HEK293 (cell line): ENCODE measurements at regions not wholly inside any gene's neighbourhood (a gene's known extent, or its start where the extent isn't known, plus 50 kb on each side); places are given as distances from the start of the nearest gene placed in this dataset.
A peak's percentile ranks its signal among the peaks of the same experiment; 100 is the strongest.

ENCODE experiments used
- CTCF ChIA-PET: fragments of 350-600 bp; formaldehyde crosslinking; extraction: SDS; loops from one replicate; lab custom pipeline; 2021; ENCODE audit warnings: antibody characterized with exemption; lab: Yijun Ruan, JAX
- POLR2A ChIA-PET: fragments of 300-600 bp; formaldehyde crosslinking; extraction: SDS; loops from one replicate; lab custom pipeline; 2020; ENCODE audit warnings: antibody characterized with exemption, inconsistent platforms; lab: Yijun Ruan, JAX
- H3K27ac ChIP-seq: fragments of 200-500 bp; sonication (Bioruptor generic); 2 replicates; pipeline ENCODE4 v1.5.1; 2014; ENCODE audit warnings: low read depth, low read length, control low read depth, inconsistent platforms; ENCODE audit errors: extremely low read depth
- H3K36me3 ChIP-seq, 2 experiments: fragments of 200-500 bp in 1 of 2; sonication (Bioruptor generic) in 1 of 2; 1 replicate in 1 of 2; 2 replicates in 1 of 2; pipeline ENCODE4 v1.5.1; 2014 to 2017; ENCODE audit warnings: inconsistent platforms in 2 of 2, low read length in 2 of 2; ENCODE audit not compliant: control insufficient read depth in 2 of 2, insufficient read depth in 1 of 2
- H3K4me1 ChIP-seq: fragments of 200-500 bp; sonication (Bioruptor generic); 2 replicates; pipeline ENCODE4 v1.5.1; 2014; ENCODE audit warnings: mild to moderate bottlenecking, low read length, inconsistent platforms; ENCODE audit not compliant: control insufficient read depth, insufficient read depth
- H3K4me3 ChIP-seq: 2 replicates; pipeline ENCODE4 v1.5.1; 2011; ENCODE audit warnings: low read depth, mild to moderate bottlenecking, control low read depth, low read length, moderate library complexity
- H3K9me3 ChIP-seq: fragments of 200-500 bp; sonication (Bioruptor generic); 2 replicates; pipeline ENCODE4 v1.5.1; 2014; ENCODE audit warnings: low read depth, low read length, inconsistent platforms; ENCODE audit not compliant: control insufficient read depth, insufficient read depth
- BCL11A ChIP-seq: fragments of 450-650 bp; formaldehyde crosslinking; IDR thresholded peaks from 2 replicates; pipeline ENCODE4 v1.5.1; 2016; ENCODE audit warnings: low read depth, missing biosample characterization, missing genetic modification characterization
- KLF16 ChIP-seq: fragments of 450-650 bp; formaldehyde crosslinking; IDR thresholded peaks from 2 replicates; pipeline ENCODE4 v1.5.1; 2017; ENCODE audit warnings: missing biosample characterization, missing genetic modification characterization
- ZBTB21 ChIP-seq: fragments of 450-650 bp; formaldehyde crosslinking; IDR thresholded peaks from 2 replicates; pipeline ENCODE4 v1.5.1; 2017; ENCODE audit warnings: missing biosample characterization, missing genetic modification characterization
- ZFHX2 ChIP-seq: fragments of 450-650 bp; formaldehyde crosslinking; conservative IDR thresholded peaks from 2 replicates; pipeline ENCODE4 v1.5.1; 2016; ENCODE audit warnings: missing biosample characterization, missing genetic modification characterization
- ZIC2 ChIP-seq: fragments of 450-650 bp; formaldehyde crosslinking; IDR thresholded peaks from 2 replicates; pipeline ENCODE4 v1.5.1; 2016; ENCODE audit warnings: missing biosample characterization, missing genetic modification characterization
- ZNF157 ChIP-seq: fragments of 450-650 bp; formaldehyde crosslinking; IDR thresholded peaks from 2 replicates; pipeline ENCODE4 v1.5.1; 2016; ENCODE audit warnings: missing biosample characterization, missing genetic modification characterization
- ZNF175 ChIP-seq: fragments of 450-650 bp; formaldehyde crosslinking; IDR thresholded peaks from 2 replicates; pipeline ENCODE4 v1.5.1; 2016; ENCODE audit warnings: missing biosample characterization, missing genetic modification characterization
- ZNF23 ChIP-seq: fragments of 450-650 bp; formaldehyde crosslinking; IDR thresholded peaks from 2 replicates; pipeline ENCODE4 v1.5.1; 2016; ENCODE audit warnings: missing biosample characterization, missing genetic modification characterization, borderline replicate concordance
- ZNF354C ChIP-seq: fragments of 450-650 bp; formaldehyde crosslinking; IDR thresholded peaks from 2 replicates; pipeline ENCODE4 v1.5.1; 2016; ENCODE audit warnings: missing biosample characterization, missing genetic modification characterization, low read depth, borderline replicate concordance
- ZNF433 ChIP-seq: fragments of 450-650 bp; formaldehyde crosslinking; IDR thresholded peaks from 2 replicates; pipeline ENCODE4 v1.5.1; 2016; ENCODE audit warnings: missing biosample characterization, missing genetic modification characterization, low read depth
- ZNF473 ChIP-seq: fragments of 450-650 bp; formaldehyde crosslinking; IDR thresholded peaks from 2 replicates; pipeline ENCODE4 v1.5.1; 2017; ENCODE audit warnings: missing biosample characterization, missing genetic modification characterization
- ZNF510 ChIP-seq: fragments of 450-650 bp; formaldehyde crosslinking; IDR thresholded peaks from 2 replicates; pipeline ENCODE4 v1.5.1; 2018; ENCODE audit warnings: mild to moderate bottlenecking, missing genetic modification characterization, missing biosample characterization; ENCODE audit not compliant: insufficient replicate concordance
- ZNF555 ChIP-seq: fragments of 450-650 bp; formaldehyde crosslinking; conservative IDR thresholded peaks from 2 replicates; pipeline ENCODE4 v1.5.1; 2017; ENCODE audit warnings: missing biosample characterization, mild to moderate bottlenecking, missing genetic modification characterization, inconsistent platforms
- ZNF558 ChIP-seq: fragments of 450-650 bp; formaldehyde crosslinking; IDR thresholded peaks from 2 replicates; pipeline ENCODE4 v1.5.1; 2016; ENCODE audit warnings: missing biosample characterization, missing genetic modification characterization
- ZNF626 ChIP-seq: fragments of 450-650 bp; sonication (Bioruptor Pico); formaldehyde crosslinking; IDR thresholded peaks from 2 replicates; pipeline ENCODE4 v1.5.1; 2018; ENCODE audit warnings: missing biosample characterization, missing genetic modification characterization, inconsistent platforms
- ZNF830 ChIP-seq: fragments of 450-650 bp; IDR thresholded peaks from 2 replicates; pipeline ENCODE4 v1.5.0; 2018; ENCODE audit warnings: missing biosample characterization, missing genetic modification characterization, low read depth, mild to moderate bottlenecking, moderate library complexity
- TF ChIP-seq, protein P1 (sequence below): fragments of 450-650 bp; formaldehyde crosslinking; IDR thresholded peaks from 2 replicates; pipeline ENCODE4 v1.5.1; 2017; ENCODE audit warnings: missing biosample characterization, missing genetic modification characterization
- TF ChIP-seq, protein P2 (sequence below): fragments of 450-650 bp; formaldehyde crosslinking; IDR thresholded peaks from 2 replicates; pipeline ENCODE4 v1.5.0; 2017; ENCODE audit warnings: missing biosample characterization, missing genetic modification characterization, borderline replicate concordance
- TF ChIP-seq, protein P3 (sequence below): fragments of 450-650 bp; formaldehyde crosslinking; IDR thresholded peaks from 2 replicates; pipeline ENCODE4 v1.5.1; 2016; ENCODE audit warnings: missing biosample characterization, missing genetic modification characterization
- TF ChIP-seq, protein P4 (sequence below): fragments of 450-650 bp; IDR thresholded peaks from 2 replicates; pipeline ENCODE4 v1.5.1; 2018; ENCODE audit warnings: missing biosample characterization, missing genetic modification characterization

DNA sequence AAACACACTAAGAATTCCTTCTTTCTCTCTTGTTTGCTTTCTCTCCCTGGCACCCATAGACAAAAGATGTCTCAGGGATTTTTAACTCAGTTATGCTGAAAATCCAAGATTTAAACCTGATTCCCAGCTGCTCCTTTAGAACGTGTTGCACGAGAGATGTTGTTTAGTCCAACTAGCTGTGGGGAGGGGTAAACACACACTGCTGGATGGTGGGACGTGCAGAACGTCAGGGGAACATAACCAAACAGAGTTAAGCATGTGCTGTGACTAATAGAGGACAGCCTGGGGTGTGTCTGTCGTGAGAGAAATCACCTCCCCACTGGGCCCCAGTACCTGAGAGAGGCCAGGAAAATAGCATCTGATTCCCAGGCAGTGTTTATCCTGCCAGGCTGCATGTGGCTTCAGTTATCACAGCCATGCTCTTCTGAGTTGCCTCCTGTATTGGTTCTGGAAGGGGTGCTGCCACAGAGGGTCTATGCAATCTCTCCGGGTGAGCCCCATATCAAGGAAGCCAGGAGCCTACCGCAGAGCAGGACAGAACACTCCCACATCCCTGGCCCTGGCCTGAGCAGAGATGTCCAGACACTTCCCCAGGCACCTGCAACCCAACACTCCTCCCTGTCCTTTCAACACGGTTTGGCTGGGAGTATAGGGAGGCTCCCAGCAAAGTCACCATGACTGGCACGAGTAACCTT, 112.7 kb upstream of the EGLN3 start:
- ChIA-PET CTCF (no interaction called here), POLR2A (no interaction called here)
- TF ChIP-seq ZNF473 (tag by site-specific recombination) (no peak), ZIC2 (peak; percentile 90)
- Histone ChIP-seq H3K36me3 (no peaks in the 10 kb centered on the region), H3K4me3 (no peak overlapping the region), H3K4me1 (peaks cover 2% of the 10 kb centered on the region; the same call in 1 of the 2 replicates), H3K27ac (no peak overlapping the region), H3K9me3 (no peaks in the 10 kb centered on the region)

DNA sequence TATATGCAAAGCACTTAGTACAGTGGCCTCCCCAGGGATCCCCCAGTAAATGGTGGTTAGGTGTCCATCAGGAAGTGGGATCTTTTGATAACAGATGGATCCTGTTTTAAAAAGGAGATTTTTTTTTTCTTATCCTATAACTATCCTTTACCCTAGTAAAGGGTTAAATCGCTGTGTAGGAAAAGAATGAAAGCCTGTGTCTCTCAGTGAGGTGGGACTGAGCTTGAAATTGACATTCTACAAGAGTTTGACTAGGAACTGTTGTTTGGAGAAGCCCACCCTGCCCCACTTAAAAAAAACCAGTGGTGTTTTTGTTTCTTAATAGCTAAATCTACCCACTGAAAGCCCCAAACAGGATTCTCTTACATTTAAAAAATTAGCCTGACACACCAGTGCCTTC, 112.2 kb upstream of the EGLN3 start:
- Histone ChIP-seq H3K9me3 (no peaks in the 10 kb centered on the region), H3K4me1 (peaks cover 2% of the 10 kb centered on the region; the same call in 1 of the 2 replicates), H3K36me3 (no peaks in the 10 kb centered on the region), H3K4me3 (no peak overlapping the region), H3K27ac (no peak overlapping the region)
- TF ChIP-seq ZNF555 (no peak), ZBTB21 (tag by site-specific recombination) (no peak), ZNF510 (no peak), ZNF175 (no peak), ZNF830 (tag by site-specific recombination) (no peak), ZNF23 (tag by site-specific recombination) (no peak), KLF16 (tag by site-specific recombination) (no peak), ZNF473 (tag by site-specific recombination) (no peak), BCL11A (tag by site-specific recombination) (no peak), ZFHX2 (no peak), ZNF433 (tag by site-specific recombination) (no peak), ZNF157 (tag by site-specific recombination) (no peak), ZNF354C (tag by site-specific recombination) (no peak), ZNF626 (tag by site-specific recombination) (no peak), ZNF558 (no peak)
- TF ChIP-seq, protein P1, sequence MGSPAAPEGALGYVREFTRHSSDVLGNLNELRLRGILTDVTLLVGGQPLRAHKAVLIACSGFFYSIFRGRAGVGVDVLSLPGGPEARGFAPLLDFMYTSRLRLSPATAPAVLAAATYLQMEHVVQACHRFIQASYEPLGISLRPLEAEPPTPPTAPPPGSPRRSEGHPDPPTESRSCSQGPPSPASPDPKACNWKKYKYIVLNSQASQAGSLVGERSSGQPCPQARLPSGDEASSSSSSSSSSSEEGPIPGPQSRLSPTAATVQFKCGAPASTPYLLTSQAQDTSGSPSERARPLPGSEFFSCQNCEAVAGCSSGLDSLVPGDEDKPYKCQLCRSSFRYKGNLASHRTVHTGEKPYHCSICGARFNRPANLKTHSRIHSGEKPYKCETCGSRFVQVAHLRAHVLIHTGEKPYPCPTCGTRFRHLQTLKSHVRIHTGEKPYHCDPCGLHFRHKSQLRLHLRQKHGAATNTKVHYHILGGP (tag by site-specific recombination) = no peak
- TF ChIP-seq, protein P2, sequence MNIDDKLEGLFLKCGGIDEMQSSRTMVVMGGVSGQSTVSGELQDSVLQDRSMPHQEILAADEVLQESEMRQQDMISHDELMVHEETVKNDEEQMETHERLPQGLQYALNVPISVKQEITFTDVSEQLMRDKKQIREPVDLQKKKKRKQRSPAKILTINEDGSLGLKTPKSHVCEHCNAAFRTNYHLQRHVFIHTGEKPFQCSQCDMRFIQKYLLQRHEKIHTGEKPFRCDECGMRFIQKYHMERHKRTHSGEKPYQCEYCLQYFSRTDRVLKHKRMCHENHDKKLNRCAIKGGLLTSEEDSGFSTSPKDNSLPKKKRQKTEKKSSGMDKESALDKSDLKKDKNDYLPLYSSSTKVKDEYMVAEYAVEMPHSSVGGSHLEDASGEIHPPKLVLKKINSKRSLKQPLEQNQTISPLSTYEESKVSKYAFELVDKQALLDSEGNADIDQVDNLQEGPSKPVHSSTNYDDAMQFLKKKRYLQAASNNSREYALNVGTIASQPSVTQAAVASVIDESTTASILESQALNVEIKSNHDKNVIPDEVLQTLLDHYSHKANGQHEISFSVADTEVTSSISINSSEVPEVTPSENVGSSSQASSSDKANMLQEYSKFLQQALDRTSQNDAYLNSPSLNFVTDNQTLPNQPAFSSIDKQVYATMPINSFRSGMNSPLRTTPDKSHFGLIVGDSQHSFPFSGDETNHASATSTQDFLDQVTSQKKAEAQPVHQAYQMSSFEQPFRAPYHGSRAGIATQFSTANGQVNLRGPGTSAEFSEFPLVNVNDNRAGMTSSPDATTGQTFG = no peak
- TF ChIP-seq, protein P3, sequence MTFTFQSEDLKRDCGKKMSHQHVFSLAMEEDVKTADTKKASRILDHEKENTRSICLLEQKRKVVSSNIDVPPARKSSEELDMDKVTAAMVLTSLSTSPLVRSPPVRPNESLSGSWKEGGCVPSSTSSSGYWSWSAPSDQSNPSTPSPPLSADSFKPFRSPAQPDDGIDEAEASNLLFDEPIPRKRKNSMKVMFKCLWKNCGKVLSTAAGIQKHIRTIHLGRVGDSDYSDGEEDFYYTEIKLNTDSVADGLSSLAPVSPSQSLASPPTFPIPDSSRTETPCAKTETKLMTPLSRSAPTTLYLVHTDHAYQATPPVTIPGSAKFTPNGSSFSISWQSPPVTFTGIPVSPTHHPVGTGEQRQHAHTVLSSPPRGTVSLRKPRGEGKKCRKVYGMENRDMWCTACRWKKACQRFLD (tag by site-specific recombination) = no peak
- TF ChIP-seq, protein P4, sequence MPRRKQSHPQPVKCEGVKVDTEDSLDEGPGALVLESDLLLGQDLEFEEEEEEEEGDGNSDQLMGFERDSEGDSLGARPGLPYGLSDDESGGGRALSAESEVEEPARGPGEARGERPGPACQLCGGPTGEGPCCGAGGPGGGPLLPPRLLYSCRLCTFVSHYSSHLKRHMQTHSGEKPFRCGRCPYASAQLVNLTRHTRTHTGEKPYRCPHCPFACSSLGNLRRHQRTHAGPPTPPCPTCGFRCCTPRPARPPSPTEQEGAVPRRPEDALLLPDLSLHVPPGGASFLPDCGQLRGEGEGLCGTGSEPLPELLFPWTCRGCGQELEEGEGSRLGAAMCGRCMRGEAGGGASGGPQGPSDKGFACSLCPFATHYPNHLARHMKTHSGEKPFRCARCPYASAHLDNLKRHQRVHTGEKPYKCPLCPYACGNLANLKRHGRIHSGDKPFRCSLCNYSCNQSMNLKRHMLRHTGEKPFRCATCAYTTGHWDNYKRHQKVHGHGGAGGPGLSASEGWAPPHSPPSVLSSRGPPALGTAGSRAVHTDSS = no peak
- ChIA-PET CTCF (no interaction called here), POLR2A (no interaction called here)
